ENCODE measurements at regions not wholly inside any gene's neighbourhood (a gene's known extent, or its start where the extent isn't known, plus 50 kb on each side); places are given as distances from the start of the nearest gene placed in this dataset.

DNA sequence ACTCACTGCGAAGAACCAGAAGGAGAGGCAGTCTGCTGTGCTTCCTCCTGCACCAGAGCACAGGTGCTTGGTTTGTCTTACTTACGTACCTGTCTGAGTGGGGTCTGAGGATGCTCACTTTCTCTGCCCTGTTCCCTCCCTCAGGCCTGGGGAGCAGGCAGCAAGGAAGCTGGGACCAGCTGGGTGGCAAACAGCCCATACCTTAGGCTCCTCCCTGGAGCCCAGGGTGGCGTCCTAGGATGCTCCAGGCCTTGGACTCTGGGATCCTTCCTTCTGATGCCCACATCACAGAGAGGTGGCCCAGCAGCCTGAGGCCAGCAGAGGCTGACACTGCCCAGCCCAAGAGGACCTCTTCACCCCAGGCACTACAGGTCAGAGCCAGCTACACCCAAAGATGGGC is 593.2 kb downstream of the BRD1 start:
- no peak for DNase-seq
- no peak overlapping the region for H3K27ac ChIP-seq (ENCODE audit: low read length)
- H3K79me2 ChIP-seq (ENCODE audit: low read length): no peaks in the 10 kb centered on the region
- no peak overlapping the region for H3K4me3 ChIP-seq (ENCODE audit: low read length)
- no peak overlapping the region for H3K9ac ChIP-seq (ENCODE audit: low read length)
- H3K4me1 ChIP-seq (ENCODE audit: low read length): peaks cover 7% of the 10 kb centered on the region
- H4K20me1 ChIP-seq (ENCODE audit: insufficient read depth, low read depth, low read length): peaks cover under 1% of the 10 kb centered on the region; the same call in 1 of the 2 replicates
- no peak overlapping the region for H2AFZ ChIP-seq (ENCODE audit: low read length)
- no peaks in the 10 kb centered on the region for H3K9me2 ChIP-seq (replicated peaks; ENCODE audit: insufficient read depth, low read length)
- no peak overlapping the region for H3K4me2 ChIP-seq (ENCODE audit: low read depth, low read length, poor library complexity, severe bottlenecking)
- H3K36me3 ChIP-seq (ENCODE audit: insufficient read depth, low read length): no peaks in the 10 kb centered on the region
- H3K27me3 ChIP-seq (ENCODE audit: low read length): no peaks in the 10 kb centered on the region
- H3K9me3 ChIP-seq (ENCODE audit: low read length): no peaks in the 10 kb centered on the region

DNA sequence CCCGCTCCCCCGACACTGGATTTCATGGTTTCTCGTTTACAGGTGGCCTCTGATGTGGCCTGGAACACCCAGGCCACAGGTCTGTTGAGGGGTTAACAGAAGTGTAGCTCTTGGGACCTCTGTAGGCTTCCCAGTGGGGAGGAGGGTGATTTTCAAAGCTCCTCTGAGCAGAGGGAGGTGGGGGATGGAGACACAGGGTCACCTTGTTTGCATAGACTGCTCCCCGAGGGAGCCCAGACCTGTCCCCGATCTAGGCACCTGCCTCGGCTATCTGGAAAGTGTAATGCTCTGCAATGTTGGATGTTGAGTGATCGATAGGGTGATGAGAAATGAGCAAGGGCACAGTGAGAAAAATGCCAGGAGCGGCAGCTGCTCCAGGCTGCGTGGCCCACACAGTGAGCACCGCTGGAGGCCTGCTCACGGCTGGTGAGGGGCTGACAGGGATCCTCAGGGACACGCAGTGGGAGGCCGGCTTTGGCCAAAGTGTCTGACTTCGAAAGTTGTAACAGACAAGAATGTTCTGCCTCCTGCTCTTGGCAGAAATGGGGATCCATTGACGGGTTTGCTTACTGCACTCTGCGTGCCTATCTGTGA is 594.1 kb downstream of the BRD1 start:
- Histone ChIP-seq H3K36me3 (ENCODE audit: insufficient read depth, low read length) (no peaks in the 10 kb centered on the region), H3K9ac (ENCODE audit: low read length) (no peak overlapping the region), H4K20me1 (ENCODE audit: insufficient read depth, low read depth, low read length) (no peaks in the 10 kb centered on the region), H2AFZ (ENCODE audit: low read length) (no peak overlapping the region), H3K27me3 (ENCODE audit: low read length) (no peaks in the 10 kb centered on the region), H3K79me2 (ENCODE audit: low read length) (no peaks in the 10 kb centered on the region), H3K4me1 (ENCODE audit: low read length) (peaks cover 7% of the 10 kb centered on the region), H3K4me2 (ENCODE audit: low read depth, low read length, poor library complexity, severe bottlenecking) (no peak overlapping the region), H3K9me3 (ENCODE audit: low read length) (no peaks in the 10 kb centered on the region), H3K9me2 (replicated peaks; ENCODE audit: insufficient read depth, low read length) (no peaks in the 10 kb centered on the region), H3K27ac (ENCODE audit: low read length) (no peak overlapping the region), H3K4me3 (ENCODE audit: low read length) (no peak overlapping the region)
- no peak for DNase-seq

- H2AFZ ChIP-seq (ENCODE audit: low read length): no peak overlapping the region
- no peaks in the 10 kb centered on the region for H4K20me1 ChIP-seq (ENCODE audit: insufficient read depth, low read depth, low read length)
- no peaks in the 10 kb centered on the region for H3K27me3 ChIP-seq (ENCODE audit: low read length)
- no peaks in the 10 kb centered on the region for H3K9me3 ChIP-seq (ENCODE audit: low read length)
- H3K4me2 ChIP-seq (ENCODE audit: low read depth, low read length, poor library complexity, severe bottlenecking): no peak overlapping the region
- DNase-seq: no peak
- H3K79me2 ChIP-seq (ENCODE audit: low read length): no peaks in the 10 kb centered on the region
- H3K9me2 ChIP-seq (replicated peaks; ENCODE audit: insufficient read depth, low read length): no peaks in the 10 kb centered on the region
- no peak overlapping the region for H3K27ac ChIP-seq (ENCODE audit: low read length)
- peaks cover 7% of the 10 kb centered on the region for H3K4me1 ChIP-seq (ENCODE audit: low read length)
- H3K36me3 ChIP-seq (ENCODE audit: insufficient read depth, low read length): no peaks in the 10 kb centered on the region
- H3K9ac ChIP-seq (ENCODE audit: low read length): no peak overlapping the region
- no peak overlapping the region for H3K4me3 ChIP-seq (ENCODE audit: low read length)
Observed at GRCh38 chr22:49232319-49233067, 595.2 kb downstream of the BRD1 start.

DNA sequence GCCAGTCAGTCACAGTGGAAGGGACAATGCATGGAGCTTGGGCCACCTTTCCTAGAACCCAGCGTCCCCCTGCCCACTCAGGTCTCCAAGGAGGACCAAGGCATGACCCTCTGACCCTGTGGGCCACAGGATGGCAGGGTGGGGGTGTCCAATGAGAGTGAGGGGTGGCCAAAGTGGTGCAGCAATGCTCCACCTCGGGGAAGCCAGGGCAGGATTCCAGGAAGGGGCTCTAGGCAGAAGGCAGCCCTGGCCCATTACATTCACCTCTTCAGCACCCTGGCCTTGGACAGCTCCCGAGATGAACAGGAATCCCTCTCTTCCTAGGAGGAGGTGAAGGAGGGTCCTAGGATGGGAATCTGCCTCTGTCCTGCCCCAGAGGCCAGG is 597.5 kb downstream of the BRD1 start:
- H3K9ac ChIP-seq (ENCODE audit: low read length): no peak overlapping the region
- H3K9me3 ChIP-seq (ENCODE audit: low read length): no peaks in the 10 kb centered on the region
- H3K4me3 ChIP-seq (ENCODE audit: low read length): no peak overlapping the region
- no peak overlapping the region for H2AFZ ChIP-seq (ENCODE audit: low read length)
- H3K9me2 ChIP-seq (replicated peaks; ENCODE audit: insufficient read depth, low read length): no peaks in the 10 kb centered on the region
- no peaks in the 10 kb centered on the region for H4K20me1 ChIP-seq (ENCODE audit: insufficient read depth, low read depth, low read length)
- H3K4me1 ChIP-seq (ENCODE audit: low read length): peaks cover 7% of the 10 kb centered on the region
- 0 out of 2 replicates have a peak, but pooled peaks cover 3% of the 10 kb centered on the region for H3K27me3 ChIP-seq (ENCODE audit: low read length)
- no peak overlapping the region for H3K4me2 ChIP-seq (ENCODE audit: low read depth, low read length, poor library complexity, severe bottlenecking)
- no peak overlapping the region for H3K27ac ChIP-seq (ENCODE audit: low read length)
- no peaks in the 10 kb centered on the region for H3K36me3 ChIP-seq (ENCODE audit: insufficient read depth, low read length)
- H3K79me2 ChIP-seq (ENCODE audit: low read length): no peaks in the 10 kb centered on the region
- peak; percentile 56 for DNase-seq

DNA sequence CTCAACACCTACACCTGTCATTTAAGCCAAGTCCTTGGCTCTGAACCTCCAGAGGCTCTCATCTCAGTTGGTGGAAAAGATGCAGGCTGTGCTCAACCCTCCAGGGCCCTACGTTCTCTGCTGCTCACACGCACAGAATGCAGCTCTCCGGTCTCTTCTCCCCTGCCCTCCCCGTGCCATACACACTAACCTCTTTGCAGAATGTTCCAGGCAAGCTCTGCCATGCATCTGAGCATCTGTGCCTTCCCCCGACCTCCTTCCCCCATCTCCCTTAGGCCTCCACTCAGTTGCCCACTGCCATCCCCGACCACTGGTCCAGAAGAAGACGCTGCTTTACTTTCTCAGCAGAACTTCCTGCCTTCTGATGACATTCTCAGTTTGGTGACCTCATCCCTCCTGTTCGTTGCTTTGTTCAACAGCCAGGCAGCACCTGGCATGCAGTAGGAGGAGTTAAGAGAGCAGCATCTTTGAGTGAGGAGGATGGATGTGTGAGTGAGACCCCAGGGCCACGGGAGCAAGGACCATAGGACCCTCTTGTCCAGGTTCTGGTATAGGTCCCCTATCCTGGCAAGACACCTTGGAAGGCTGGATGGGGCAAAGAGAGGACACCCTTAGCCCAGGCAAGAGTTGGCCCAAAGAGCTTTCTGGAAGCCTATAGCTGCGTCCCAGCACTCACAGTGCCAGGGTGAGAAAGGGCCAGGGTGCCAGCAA is 598.0 kb downstream of the BRD1 start:
- H3K4me3 ChIP-seq (ENCODE audit: low read length): no peak overlapping the region
- H3K4me2 ChIP-seq (ENCODE audit: low read depth, low read length, poor library complexity, severe bottlenecking): no peak overlapping the region
- H3K9me3 ChIP-seq (ENCODE audit: low read length): no peaks in the 10 kb centered on the region
- 0 out of 2 replicates have a peak, but pooled peaks cover 3% of the 10 kb centered on the region for H3K27me3 ChIP-seq (ENCODE audit: low read length)
- H3K9me2 ChIP-seq (replicated peaks; ENCODE audit: insufficient read depth, low read length): no peaks in the 10 kb centered on the region
- H3K27ac ChIP-seq (ENCODE audit: low read length): no peak overlapping the region
- no peak overlapping the region for H3K9ac ChIP-seq (ENCODE audit: low read length)
- no peaks in the 10 kb centered on the region for H3K36me3 ChIP-seq (ENCODE audit: insufficient read depth, low read length)
- no peak for DNase-seq
- peaks cover 7% of the 10 kb centered on the region for H3K4me1 ChIP-seq (ENCODE audit: low read length)
- H2AFZ ChIP-seq (ENCODE audit: low read length): no peak overlapping the region
- H3K79me2 ChIP-seq (ENCODE audit: low read length): no peaks in the 10 kb centered on the region
- no peaks in the 10 kb centered on the region for H4K20me1 ChIP-seq (ENCODE audit: insufficient read depth, low read depth, low read length)

DNA sequence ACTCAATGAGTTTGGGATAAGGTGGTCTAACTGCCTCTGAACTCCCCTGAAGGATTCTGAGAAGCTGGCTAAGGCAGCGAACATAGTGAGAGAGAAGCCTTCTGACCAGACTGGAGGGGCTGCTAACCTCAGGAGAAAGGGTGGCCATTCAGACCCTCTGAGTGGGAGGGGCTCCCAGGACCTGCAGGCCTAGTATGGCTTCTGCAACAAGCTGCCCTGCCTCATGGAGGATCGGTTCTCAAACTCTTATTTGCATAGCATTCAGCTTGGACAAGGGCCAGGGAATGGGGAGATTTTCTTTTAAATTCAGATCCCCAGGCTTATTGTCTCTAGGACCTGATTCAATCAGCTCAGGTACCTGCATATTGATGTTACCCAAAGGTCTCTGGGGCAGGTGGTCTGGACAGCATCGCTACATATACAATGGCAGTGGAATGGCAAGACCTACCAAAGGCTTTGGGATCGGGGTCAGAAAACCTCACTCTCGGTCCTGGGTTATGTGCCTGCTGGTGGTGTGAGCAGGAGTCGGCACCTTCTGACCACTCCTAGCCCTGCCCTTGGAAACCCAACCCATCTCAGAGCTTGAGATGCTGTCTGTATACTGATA is 599.1 kb downstream of the BRD1 start:
- DNase-seq: no peak
- Histone ChIP-seq H3K9me3 (ENCODE audit: low read length) (no peaks in the 10 kb centered on the region), H3K27me3 (ENCODE audit: low read length) (0 out of 2 replicates have a peak, but pooled peaks cover 3% of the 10 kb centered on the region), H3K9me2 (replicated peaks; ENCODE audit: insufficient read depth, low read length) (no peaks in the 10 kb centered on the region), H4K20me1 (ENCODE audit: insufficient read depth, low read depth, low read length) (no peaks in the 10 kb centered on the region), H3K36me3 (ENCODE audit: insufficient read depth, low read length) (no peaks in the 10 kb centered on the region), H3K27ac (ENCODE audit: low read length) (no peak overlapping the region), H3K4me2 (ENCODE audit: low read depth, low read length, poor library complexity, severe bottlenecking) (no peak overlapping the region), H2AFZ (ENCODE audit: low read length) (no peak overlapping the region), H3K4me3 (ENCODE audit: low read length) (no peak overlapping the region), H3K79me2 (ENCODE audit: low read length) (no peaks in the 10 kb centered on the region), H3K9ac (ENCODE audit: low read length) (no peak overlapping the region), H3K4me1 (ENCODE audit: low read length) (peaks cover 4% of the 10 kb centered on the region)

- H3K79me2 ChIP-seq (ENCODE audit: low read length): no peaks in the 10 kb centered on the region
- no peak overlapping the region for H3K27ac ChIP-seq (ENCODE audit: low read length)
- no peaks in the 10 kb centered on the region for H3K4me1 ChIP-seq (ENCODE audit: low read length)
- no peak overlapping the region for H3K4me3 ChIP-seq (ENCODE audit: low read length)
- no peak for DNase-seq
- H3K9ac ChIP-seq (ENCODE audit: low read length): no peak overlapping the region
- no peak overlapping the region for H3K4me2 ChIP-seq (ENCODE audit: low read depth, low read length, poor library complexity, severe bottlenecking)
- H4K20me1 ChIP-seq (ENCODE audit: insufficient read depth, low read depth, low read length): no peaks in the 10 kb centered on the region
- H3K9me3 ChIP-seq (ENCODE audit: low read length): no peaks in the 10 kb centered on the region
- no peaks in the 10 kb centered on the region for H3K9me2 ChIP-seq (replicated peaks; ENCODE audit: insufficient read depth, low read length)
- H3K27me3 ChIP-seq (ENCODE audit: low read length): 0 out of 2 replicates have a peak, but pooled peaks cover 3% of the 10 kb centered on the region
- no peak overlapping the region for H2AFZ ChIP-seq (ENCODE audit: low read length)
- H3K36me3 ChIP-seq (ENCODE audit: insufficient read depth, low read length): no peaks in the 10 kb centered on the region
Observed at GRCh38 chr22:49227670-49228069, 600.0 kb downstream of the BRD1 start.

GRCh38 chr22:49226096-49226495 is 601.6 kb downstream of the BRD1 start:
- Histone ChIP-seq H3K4me2 (ENCODE audit: low read depth, low read length, poor library complexity, severe bottlenecking) (no peak overlapping the region), H3K27me3 (ENCODE audit: low read length) (0 out of 2 replicates have a peak, but pooled peaks cover 3% of the 10 kb centered on the region), H3K4me1 (ENCODE audit: low read length) (no peaks in the 10 kb centered on the region), H2AFZ (ENCODE audit: low read length) (no peak overlapping the region), H4K20me1 (ENCODE audit: insufficient read depth, low read depth, low read length) (no peaks in the 10 kb centered on the region), H3K79me2 (ENCODE audit: low read length) (no peaks in the 10 kb centered on the region), H3K9ac (ENCODE audit: low read length) (no peak overlapping the region), H3K36me3 (ENCODE audit: insufficient read depth, low read length) (no peaks in the 10 kb centered on the region), H3K27ac (ENCODE audit: low read length) (no peak overlapping the region), H3K4me3 (ENCODE audit: low read length) (no peak overlapping the region), H3K9me3 (ENCODE audit: low read length) (no peaks in the 10 kb centered on the region), H3K9me2 (replicated peaks; ENCODE audit: insufficient read depth, low read length) (no peaks in the 10 kb centered on the region)
- no peak for DNase-seq

All from Karpas-422 (cell line).